GM18867 (cell line): ENCODE measurements at regions not wholly inside any gene's neighbourhood (a gene's known extent, or its start where the extent isn't known, plus 50 kb on each side); places are given as distances from the start of the nearest gene placed in this dataset.
"Not testable (repeated sequence)": the region's sequence is repeated elsewhere in the genome, so short reads cannot be mapped to it uniquely, and the experiment has no call there.

Experiments
- ATAC-seq: cut with Tn5 transposase; IDR thresholded peaks from one replicate; pipeline ENCODE4 v1.9.1; 2021; ENCODE audit warnings: mild to moderate bottlenecking, moderate library complexity; ENCODE audit not compliant: unreplicated experiment

DNA sequence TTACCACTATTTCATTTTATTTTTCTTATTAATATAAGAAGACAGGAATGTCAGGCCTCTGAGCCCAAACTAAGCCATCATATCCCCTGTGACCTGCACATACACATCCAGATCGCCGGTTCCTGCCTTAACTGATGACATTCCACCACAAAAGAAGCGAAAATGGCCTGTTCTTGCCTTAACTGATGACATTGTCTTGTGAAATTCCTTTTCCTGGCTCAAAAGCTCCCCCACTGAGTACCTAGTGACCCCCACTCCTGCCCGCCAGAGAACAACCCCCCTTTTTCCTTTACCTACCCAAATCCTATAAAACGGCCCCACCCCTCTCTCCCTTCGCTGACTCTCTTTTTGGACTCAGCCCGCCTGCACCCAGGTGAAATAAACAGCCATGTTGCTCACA, 77.8 kb upstream of the FANCL start:
- ATAC-seq = not testable (repeated sequence)

DNA sequence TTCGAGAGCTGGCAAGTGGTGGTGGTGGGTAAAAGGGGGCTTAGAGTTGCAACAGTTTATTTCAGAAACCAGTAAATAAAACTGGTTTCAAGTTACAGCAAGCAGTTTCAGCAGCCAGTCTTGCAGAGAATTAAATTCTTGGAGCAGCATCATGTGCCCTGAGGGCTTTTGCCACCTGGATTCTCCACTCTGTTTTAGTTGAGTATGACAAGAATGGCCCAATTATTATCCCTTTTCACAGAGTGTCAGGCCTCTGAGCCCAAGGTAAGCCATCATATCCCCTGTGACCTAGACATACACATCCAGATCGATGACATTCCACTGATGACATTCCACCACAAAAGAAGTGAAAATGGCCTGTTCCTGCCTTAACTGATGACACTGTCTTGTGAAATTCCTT, 72.8 kb upstream of the FANCL start:
- no peak for ATAC-seq

DNA sequence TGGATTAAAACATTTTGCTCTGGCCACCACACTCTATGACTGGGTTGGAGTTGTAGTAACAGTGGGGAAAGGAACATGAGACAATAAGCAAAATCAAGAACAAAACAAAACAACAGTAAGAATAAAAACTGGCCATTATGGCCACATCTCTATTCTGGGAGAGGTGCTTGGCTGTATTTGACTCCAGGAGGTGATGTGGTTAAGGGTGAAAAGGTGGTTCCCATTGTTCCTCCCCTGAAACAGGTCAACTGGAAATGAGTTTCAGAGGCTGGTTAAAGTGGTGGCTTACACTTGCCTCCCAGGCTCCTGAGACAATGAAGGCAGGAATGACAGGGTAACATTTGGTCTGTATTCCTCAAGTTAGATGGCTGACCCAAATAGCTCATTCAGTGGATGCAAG, 67.3 kb upstream of the FANCL start:
- ATAC-seq = no peak

DNA sequence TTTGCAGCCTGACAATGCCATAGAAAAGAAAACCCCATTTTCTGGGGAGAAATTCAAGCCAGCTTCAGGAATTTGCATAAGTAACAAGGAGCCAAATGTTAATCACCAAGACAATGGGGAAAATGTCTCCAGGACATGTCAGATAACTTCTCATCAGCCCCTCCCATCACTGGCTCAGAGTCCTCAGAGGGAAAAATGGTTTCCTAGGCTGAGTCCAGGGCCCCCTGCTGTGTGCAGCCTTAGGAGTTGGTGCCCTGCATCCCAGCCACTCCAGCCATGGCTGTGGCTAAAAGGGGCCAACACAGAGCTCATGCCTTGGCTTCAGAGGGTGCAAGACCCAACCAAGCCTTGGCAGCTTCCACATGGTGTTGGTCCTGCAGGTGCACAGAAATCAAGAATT, 63.7 kb upstream of the FANCL start:
- no peak for ATAC-seq

DNA sequence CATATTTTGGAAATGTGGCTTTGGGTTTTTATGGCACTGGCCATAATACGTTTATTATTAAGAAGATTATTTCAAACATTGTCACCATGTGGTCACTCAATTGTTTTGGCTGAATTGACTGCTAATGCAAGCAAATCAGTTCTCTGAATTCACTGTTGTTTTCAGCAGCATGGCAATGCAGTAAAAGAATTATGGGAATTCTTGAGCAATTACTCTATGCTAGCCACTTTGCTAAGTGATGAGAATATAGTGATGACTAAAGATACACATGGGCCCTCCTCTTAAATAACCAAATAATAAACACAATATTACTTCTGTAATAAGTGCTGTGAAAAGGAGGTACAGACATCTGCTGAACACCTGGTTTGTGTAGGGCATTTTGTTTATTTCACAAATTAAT, 58.0 kb upstream of the FANCL start:
- ATAC-seq = no peak

DNA sequence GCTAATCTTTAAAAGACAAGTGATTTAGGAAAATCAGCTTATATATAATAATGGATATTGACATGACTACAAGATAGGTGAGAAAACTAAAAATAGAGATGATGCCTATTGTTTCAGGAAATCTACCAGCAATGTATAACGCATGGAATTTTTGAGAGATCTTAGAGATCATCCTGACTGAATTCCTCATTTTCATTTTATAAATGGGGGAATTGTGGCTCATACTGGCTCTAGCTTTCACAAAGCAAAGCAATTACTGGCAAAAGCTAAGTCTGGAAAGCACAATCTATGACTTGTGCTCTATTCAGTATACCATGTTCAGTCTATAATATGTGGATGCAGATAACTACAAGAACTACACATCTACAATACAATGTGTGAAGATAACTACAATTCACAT, 51.9 kb upstream of the FANCL start:
- ATAC-seq = no peak

DNA sequence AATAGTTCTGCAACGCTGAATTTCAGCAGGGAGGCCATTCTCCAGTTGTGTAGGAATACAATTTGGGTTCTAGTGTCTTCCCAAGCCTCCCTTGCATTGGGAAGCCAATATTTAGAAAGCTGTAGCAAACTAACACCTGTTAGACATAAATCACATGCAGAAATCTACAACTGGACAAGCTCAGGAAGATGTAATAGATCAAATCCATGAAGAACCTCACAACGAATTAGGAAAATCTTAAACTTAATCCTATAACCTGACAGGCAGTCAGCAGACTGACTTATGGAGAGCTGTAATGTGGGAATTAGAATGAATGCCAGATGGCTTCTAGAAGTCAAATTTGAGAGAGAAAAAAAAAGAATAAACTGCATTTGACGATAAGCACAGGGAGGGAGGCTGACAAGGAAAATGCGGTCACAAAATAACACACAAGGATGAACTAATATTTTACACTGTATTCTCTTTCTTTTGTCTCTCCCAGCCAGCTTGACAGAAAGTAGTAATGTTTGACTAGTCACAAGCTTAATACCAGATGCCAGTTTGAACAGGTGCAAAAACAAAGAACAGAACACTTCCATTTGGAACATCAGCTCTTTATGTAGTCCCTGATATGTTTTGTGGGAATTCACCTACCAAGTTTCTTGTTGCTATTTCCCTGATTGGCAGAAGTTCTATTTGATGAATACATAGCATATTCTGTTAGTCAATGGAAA, 50.8 kb upstream of the FANCL start:
- ATAC-seq = no peak
